Mesothelial cell of epicardium (in vitro differentiated cells): ENCODE measurements at regions not wholly inside any gene's neighbourhood (a gene's known extent, or its start where the extent isn't known, plus 50 kb on each side); places are given as distances from the start of the nearest gene placed in this dataset.
"Not testable (repeated sequence)": the region's sequence is repeated elsewhere in the genome, so short reads cannot be mapped to it uniquely, and the experiment has no call there.

ENCODE experiments used
- DNase-seq, 2 experiments: peaks; one replicate each; pipeline ENCODE4 v3.0.0; 2021; ENCODE audit warnings: low spot score in 2 of 2; ENCODE audit not compliant: unreplicated experiment in 2 of 2
- H3K27ac Mint-ChIP-seq: 2 replicates; pipeline ENCODE4 v1.8.0; 2021; ENCODE audit warnings: mixed read lengths
- H3K27me3 Mint-ChIP-seq: 2 replicates; pipeline ENCODE4 v1.8.0; 2021; ENCODE audit warnings: low read depth, mixed read lengths
- H3K36me3 Mint-ChIP-seq: 2 replicates; pipeline ENCODE4 v1.8.0; 2021; ENCODE audit warnings: mixed read lengths
- H3K4me1 Mint-ChIP-seq: 2 replicates; pipeline ENCODE4 v1.8.0; 2021; ENCODE audit warnings: mixed read lengths
- H3K4me3 Mint-ChIP-seq: 2 replicates; pipeline ENCODE4 v1.8.0; 2021; ENCODE audit warnings: mild to moderate bottlenecking, moderate library complexity, mixed read lengths
- H3K9me3 Mint-ChIP-seq: 2 replicates; pipeline ENCODE4 v1.8.0; 2021; ENCODE audit warnings: mixed read lengths
- TF ChIP-seq, protein P1 (sequence below): fragments of 200-600 bp; sonication (generic); IDR thresholded peaks from one replicate; pipeline ENCODE4 v1.5.0; 2021; ENCODE audit warnings: antibody characterized with exemption; ENCODE audit not compliant: unreplicated experiment

DNA sequence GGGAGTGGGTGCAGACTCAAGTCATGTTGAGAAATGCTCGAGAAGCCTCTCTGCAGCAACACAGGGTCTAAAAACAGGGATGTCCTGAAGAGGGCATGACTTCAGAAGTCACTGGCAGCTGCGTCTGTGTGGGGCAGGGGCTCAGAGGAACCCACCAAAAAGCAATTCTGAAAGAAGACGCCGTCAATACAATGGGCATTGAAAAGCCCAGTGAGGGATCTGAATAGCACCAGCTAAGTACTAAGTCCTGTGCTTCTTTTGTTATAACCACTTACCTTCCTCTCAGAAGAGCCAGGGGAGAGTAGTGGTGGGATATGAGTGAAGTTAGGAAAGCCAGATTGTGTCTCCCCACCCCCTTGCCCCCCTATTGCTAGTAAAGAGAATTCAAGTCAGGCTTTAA is 137.2 kb downstream of the INHBA start:
- no peak for DNase-seq
- Mint-ChIP-seq H3K4me1 (no peaks in the 10 kb centered on the region), H3K27ac (no peak overlapping the region), H3K36me3 (no peaks in the 10 kb centered on the region), H3K9me3 (peaks cover 4% of the 10 kb centered on the region), H3K27me3 (peaks cover 9% of the 10 kb centered on the region), H3K4me3 (no peak overlapping the region)
- TF ChIP-seq, protein P1, sequence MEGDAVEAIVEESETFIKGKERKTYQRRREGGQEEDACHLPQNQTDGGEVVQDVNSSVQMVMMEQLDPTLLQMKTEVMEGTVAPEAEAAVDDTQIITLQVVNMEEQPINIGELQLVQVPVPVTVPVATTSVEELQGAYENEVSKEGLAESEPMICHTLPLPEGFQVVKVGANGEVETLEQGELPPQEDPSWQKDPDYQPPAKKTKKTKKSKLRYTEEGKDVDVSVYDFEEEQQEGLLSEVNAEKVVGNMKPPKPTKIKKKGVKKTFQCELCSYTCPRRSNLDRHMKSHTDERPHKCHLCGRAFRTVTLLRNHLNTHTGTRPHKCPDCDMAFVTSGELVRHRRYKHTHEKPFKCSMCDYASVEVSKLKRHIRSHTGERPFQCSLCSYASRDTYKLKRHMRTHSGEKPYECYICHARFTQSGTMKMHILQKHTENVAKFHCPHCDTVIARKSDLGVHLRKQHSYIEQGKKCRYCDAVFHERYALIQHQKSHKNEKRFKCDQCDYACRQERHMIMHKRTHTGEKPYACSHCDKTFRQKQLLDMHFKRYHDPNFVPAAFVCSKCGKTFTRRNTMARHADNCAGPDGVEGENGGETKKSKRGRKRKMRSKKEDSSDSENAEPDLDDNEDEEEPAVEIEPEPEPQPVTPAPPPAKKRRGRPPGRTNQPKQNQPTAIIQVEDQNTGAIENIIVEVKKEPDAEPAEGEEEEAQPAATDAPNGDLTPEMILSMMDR, result no peak

- Mint-ChIP-seq H3K4me3 (no peak overlapping the region), H3K36me3 (no peaks in the 10 kb centered on the region), H3K27ac (peak overlapping the region; percentile 16), H3K4me1 (peaks cover 19% of the 10 kb centered on the region), H3K27me3 (no peaks in the 10 kb centered on the region), H3K9me3 (peaks cover 34% of the 10 kb centered on the region)
- TF ChIP-seq, protein P1, result no peak
- no peak for DNase-seq
Observed at GRCh38 chr7:41559426-41559825, 143.5 kb downstream of the INHBA start.

- Mint-ChIP-seq H3K36me3 (peaks cover 6% of the 10 kb centered on the region), H3K27me3 (no peaks in the 10 kb centered on the region), H3K4me1 (peaks cover 11% of the 10 kb centered on the region), H3K27ac (no peak overlapping the region), H3K9me3 (peaks cover 47% of the 10 kb centered on the region), H3K4me3 (no peak overlapping the region)
- no peak for DNase-seq
- TF ChIP-seq, protein P1, result no peak
Observed at GRCh38 chr7:41554481-41554880, 148.4 kb downstream of the INHBA start.

- H3K4me1 Mint-ChIP-seq, DNase-seq, H3K27me3 Mint-ChIP-seq, H3K4me3 Mint-ChIP-seq, H3K36me3 Mint-ChIP-seq, H3K27ac Mint-ChIP-seq: not testable (repeated sequence)
- peaks cover 25% of the 10 kb centered on the region for H3K9me3 Mint-ChIP-seq
Observed at GRCh38 chr7:41550046-41550445, 152.8 kb downstream of the INHBA start.

- Mint-ChIP-seq H3K27me3 (no peaks in the 10 kb centered on the region), H3K36me3 (no peaks in the 10 kb centered on the region), H3K4me3 (no peak overlapping the region), H3K27ac (no peak overlapping the region), H3K9me3 (peaks cover 3% of the 10 kb centered on the region), H3K4me1 (peaks cover 14% of the 10 kb centered on the region)
- TF ChIP-seq, protein P1, result no peak
- DNase-seq, result no peak
Observed at GRCh38 chr7:41544241-41544640, 158.6 kb downstream of the INHBA start.

DNA sequence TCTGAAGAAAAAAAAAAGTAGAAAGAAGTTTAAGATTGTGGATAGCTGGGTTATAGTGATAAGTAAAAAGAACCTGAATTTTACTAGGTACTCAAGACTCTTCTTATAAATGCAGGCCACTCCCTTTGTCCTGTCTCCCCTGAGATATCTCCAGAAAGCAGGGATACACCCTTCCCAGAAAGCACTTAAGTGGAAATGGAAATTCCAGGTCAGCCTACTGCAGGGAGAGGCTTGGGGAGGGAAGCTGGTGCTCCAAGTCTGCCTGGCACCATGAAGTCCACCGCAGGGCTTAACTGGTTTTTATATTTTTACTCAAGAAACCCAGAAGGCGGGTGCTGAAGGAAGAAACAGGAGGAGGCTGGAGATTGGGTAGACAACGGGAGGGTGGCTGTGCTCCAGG is 162.3 kb downstream of the INHBA start:
- TF ChIP-seq, protein P1, result no peak
- no peak overlapping the region for H3K27ac Mint-ChIP-seq
- H3K9me3 Mint-ChIP-seq, result no peaks in the 10 kb centered on the region
- peaks cover 17% of the 10 kb centered on the region for H3K4me1 Mint-ChIP-seq
- no peaks in the 10 kb centered on the region for H3K36me3 Mint-ChIP-seq
- H3K27me3 Mint-ChIP-seq, result no peaks in the 10 kb centered on the region
- no peak for DNase-seq
- H3K4me3 Mint-ChIP-seq, result no peak overlapping the region
